Lower leg skin (tissue), 4 donors: ENCODE measurements at regions not wholly inside any gene's neighbourhood (a gene's known extent, or its start where the extent isn't known, plus 50 kb on each side); places are given as distances from the start of the nearest gene placed in this dataset.
A peak's percentile ranks its signal among the peaks of the same experiment; 100 is the strongest.

ENCODE experiments used
- DNase-seq, 2 donors: peaks; one replicate each; pipeline ENCODE4 v3.0.0-alpha.2; 2019; ENCODE audit warnings: low spot score in 2 of 2
- H3K4me3 ChIP-seq: fragments of 200-600 bp; sonication (generic); 2 replicates; pipeline ENCODE4 v1.5.1; 2017; ENCODE audit warnings: mild to moderate bottlenecking, low read depth; ENCODE audit not compliant: poor library complexity, severe bottlenecking
- POLR2A ChIP-seq, 2 donors: fragments of 450-650 bp; IDR thresholded peaks; one replicate each; pipeline ENCODE4 v1.6.1; 2016 to 2017; ENCODE audit warnings: antibody characterized with exemption in 2 of 2, mild to moderate bottlenecking in 1 of 2, moderate library complexity in 1 of 2
- WGBS, 2 donors: methylation state at CpG; one replicate each; pipeline ENCODE4 v1.1.5; 2018; 5-methylcytosine and 5-hydroxymethylcytosine counted together
- intact Hi-C: fragments of 100-400 bp; cut with DNase I; formaldehyde crosslinking; loops from one replicate; pipeline ENCODE4 v1.15.0; 2023; ENCODE audit warnings: low total_unique reads
- TF ChIP-seq, protein P1 (sequence below), 3 donors: fragments of 450-650 bp; IDR thresholded peaks; one replicate each; pipeline ENCODE4 v1.5.1; 2016; ENCODE audit warnings: antibody characterized with exemption in 3 of 3, mild to moderate bottlenecking in 3 of 3, moderate library complexity in 2 of 3

DNA sequence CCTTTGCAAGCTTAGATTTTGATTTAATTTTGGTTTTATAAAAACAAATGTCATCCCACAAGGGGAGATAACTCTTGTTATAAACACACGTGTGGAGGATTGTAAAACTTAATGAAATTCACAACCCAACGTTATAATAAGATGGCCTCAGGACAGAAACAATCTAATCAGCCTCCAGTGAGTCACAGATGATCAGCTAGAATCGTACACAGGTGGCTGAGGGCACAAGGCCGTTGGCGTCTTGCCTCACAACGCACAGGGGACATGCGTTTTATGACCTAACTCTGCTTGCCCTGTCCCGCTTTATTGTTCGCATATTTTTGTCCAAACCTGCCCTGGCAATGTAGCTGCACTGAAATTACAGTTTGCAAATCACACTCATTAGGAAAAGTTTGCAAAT is 121.9 kb upstream of the PDZRN3 start:
- intact Hi-C loops, result no loop called here
- TF ChIP-seq, protein P1, sequence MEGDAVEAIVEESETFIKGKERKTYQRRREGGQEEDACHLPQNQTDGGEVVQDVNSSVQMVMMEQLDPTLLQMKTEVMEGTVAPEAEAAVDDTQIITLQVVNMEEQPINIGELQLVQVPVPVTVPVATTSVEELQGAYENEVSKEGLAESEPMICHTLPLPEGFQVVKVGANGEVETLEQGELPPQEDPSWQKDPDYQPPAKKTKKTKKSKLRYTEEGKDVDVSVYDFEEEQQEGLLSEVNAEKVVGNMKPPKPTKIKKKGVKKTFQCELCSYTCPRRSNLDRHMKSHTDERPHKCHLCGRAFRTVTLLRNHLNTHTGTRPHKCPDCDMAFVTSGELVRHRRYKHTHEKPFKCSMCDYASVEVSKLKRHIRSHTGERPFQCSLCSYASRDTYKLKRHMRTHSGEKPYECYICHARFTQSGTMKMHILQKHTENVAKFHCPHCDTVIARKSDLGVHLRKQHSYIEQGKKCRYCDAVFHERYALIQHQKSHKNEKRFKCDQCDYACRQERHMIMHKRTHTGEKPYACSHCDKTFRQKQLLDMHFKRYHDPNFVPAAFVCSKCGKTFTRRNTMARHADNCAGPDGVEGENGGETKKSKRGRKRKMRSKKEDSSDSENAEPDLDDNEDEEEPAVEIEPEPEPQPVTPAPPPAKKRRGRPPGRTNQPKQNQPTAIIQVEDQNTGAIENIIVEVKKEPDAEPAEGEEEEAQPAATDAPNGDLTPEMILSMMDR (IDR thresholded peaks at IDR 0.05), result no peak
- TF ChIP-seq POLR2A (IDR thresholded peaks at IDR 0.05), result no peak

DNA sequence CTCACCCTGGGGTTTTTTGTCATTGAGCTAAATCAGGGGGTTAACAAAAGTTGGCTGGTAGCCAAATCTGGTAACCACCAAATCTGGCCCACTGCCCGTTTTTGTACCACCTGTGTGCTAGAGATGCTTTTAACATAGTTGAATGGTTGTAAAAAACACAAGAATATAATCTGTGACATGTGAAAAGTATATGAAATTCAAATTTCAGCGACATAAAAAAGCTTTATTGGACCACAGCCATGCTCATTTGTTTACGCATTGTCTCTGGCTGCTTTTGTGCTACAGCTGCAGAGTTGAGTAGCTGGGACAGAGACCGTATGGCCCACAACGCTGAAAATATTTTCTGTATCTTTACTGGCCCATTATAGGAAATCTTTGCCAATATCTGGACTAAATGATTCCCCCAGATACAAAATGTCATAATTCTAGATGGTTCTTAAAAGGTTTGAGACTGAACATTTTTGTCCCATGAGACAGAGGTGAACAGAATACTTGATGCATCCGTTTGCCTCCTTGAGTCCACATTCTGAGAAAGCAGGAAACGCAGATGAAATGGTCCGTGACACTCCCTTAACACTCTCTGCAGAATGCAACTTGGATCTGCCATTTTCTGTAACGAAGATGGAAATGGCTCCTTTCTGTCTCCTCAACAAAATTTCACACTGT is 120.9 kb upstream of the PDZRN3 start:
- DNase-seq, result no peak
- 48 to 51% methylated on average over 9 of the region's 9 CpGs for WGBS, 2 donors
- no peak overlapping the region for H3K4me3 ChIP-seq
- intact Hi-C loops, result no loop called here
- TF ChIP-seq, protein P1 (IDR thresholded peaks at IDR 0.05), result no peak
- no peak for TF ChIP-seq POLR2A (IDR thresholded peaks at IDR 0.05)

More for the DNA sequence above, 121.9 kb upstream of the PDZRN3 start:
- DNase-seq, result peak in 1 of 2 donors; percentile 21
- no peak overlapping the region for H3K4me3 ChIP-seq
- 50 to 51% methylated on average over 9 of the region's 9 CpGs for WGBS, 2 donors

DNA sequence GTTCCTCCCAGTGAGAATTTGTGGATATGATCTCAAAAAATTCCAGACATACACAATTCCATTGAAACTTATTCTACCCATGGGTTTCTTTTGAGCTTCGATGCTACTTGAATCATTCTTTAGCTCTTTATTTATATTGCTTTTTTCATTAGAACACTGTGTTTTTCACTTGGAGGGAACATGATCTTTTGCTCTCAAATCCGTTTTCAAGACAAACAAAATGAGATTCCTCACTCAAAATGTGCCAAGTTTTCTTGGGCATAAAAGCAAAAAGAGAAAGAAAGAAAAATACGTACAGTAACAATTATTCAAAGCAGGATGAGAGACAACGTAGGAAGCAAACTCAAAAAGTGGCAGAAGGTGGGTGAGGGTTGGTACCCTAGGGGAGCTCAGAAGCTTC is 118.8 kb upstream of the PDZRN3 start:
- intact Hi-C loops, result no loop called here
- TF ChIP-seq POLR2A (IDR thresholded peaks at IDR 0.05), result no peak
- TF ChIP-seq, protein P1 (IDR thresholded peaks at IDR 0.05), result no peak
- no peak overlapping the region for H3K4me3 ChIP-seq
- no peak for DNase-seq
- 45 to 47% methylated on average over 4 of the region's 4 CpGs for WGBS, 2 donors

GRCh38 chr3:73739791-73740453 is 115.2 kb upstream of the PDZRN3 start:
- no peak overlapping the region for H3K4me3 ChIP-seq
- intact Hi-C loops, result no loop called here
- no peak for TF ChIP-seq POLR2A (IDR thresholded peaks at IDR 0.05)
- TF ChIP-seq, protein P1 (IDR thresholded peaks at IDR 0.05), result no peak
- DNase-seq, result no peak
- WGBS, 2 donors, result 54 to 57% methylated on average over 5 of the region's 5 CpGs

DNA sequence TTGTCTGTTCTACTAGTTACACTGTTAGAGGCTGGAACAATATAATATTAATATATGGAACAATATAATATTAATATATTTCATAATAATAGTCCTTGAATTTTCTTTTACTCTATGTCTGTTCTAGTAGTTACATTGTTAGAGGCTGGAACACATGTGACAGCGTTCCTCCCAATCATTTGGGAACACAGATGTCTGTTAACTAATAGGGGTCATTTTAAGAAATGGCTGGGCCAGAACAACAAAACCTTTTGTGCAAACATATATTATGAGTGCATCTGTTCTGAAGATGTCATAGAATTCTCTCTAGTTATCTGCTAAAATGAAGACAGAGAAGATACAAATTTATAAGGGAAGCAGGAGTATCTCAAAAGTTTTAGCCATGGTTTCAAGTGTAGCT is 114.0 kb upstream of the PDZRN3 start:
- H3K4me3 ChIP-seq, result no peak overlapping the region
- intact Hi-C loops, result no loop called here
- no peak for TF ChIP-seq POLR2A (IDR thresholded peaks at IDR 0.05)
- TF ChIP-seq, protein P1 (IDR thresholded peaks at IDR 0.05), result no peak
- no peak for DNase-seq
- WGBS, 2 donors, result 89 to 92% methylated on average over 1 of the region's 1 CpG
